ENCODE measurements at regions not wholly inside any gene's neighbourhood (a gene's known extent, or its start where the extent isn't known, plus 50 kb on each side); places are given as distances from the start of the nearest gene placed in this dataset.

- Mint-ChIP-seq H3K4me1 (ENCODE audit: low read depth) (no peaks in the 10 kb centered on the region), H3K4me3 (no peak overlapping the region), H3K36me3 (ENCODE audit: low read depth) (no peaks in the 10 kb centered on the region), H3K27ac (no peak overlapping the region), H3K9me3 (no peaks in the 10 kb centered on the region), H3K27me3 (ENCODE audit: insufficient read depth) (no peaks in the 10 kb centered on the region; the same call in 1 of the 2 replicates)
- TF ChIP-seq, protein P1, sequence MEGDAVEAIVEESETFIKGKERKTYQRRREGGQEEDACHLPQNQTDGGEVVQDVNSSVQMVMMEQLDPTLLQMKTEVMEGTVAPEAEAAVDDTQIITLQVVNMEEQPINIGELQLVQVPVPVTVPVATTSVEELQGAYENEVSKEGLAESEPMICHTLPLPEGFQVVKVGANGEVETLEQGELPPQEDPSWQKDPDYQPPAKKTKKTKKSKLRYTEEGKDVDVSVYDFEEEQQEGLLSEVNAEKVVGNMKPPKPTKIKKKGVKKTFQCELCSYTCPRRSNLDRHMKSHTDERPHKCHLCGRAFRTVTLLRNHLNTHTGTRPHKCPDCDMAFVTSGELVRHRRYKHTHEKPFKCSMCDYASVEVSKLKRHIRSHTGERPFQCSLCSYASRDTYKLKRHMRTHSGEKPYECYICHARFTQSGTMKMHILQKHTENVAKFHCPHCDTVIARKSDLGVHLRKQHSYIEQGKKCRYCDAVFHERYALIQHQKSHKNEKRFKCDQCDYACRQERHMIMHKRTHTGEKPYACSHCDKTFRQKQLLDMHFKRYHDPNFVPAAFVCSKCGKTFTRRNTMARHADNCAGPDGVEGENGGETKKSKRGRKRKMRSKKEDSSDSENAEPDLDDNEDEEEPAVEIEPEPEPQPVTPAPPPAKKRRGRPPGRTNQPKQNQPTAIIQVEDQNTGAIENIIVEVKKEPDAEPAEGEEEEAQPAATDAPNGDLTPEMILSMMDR (IDR thresholded peaks at IDR 0.05): no peak
- DNase-seq: no peak
Observed at GRCh38 chr5:27578279-27578678, 539.9 kb upstream of the CDH9 start.

DNA sequence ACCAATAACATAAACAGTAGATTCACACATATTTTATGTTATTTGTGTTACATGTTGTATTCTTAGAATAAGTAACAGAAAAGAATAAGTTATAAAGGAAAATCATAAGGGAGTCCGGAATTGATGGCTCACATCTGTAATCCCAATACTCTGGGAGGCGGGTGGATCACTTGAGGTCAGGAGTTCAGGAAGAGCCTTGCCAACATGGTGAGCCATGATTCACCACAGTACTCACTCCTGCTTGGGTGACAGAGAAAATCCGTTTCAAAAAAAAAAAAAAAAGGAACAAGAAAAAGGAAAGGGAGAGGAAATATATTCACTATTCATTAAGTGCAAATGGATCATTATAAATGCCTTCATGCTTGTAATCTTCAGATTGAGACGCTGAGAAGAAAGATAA, 533.3 kb upstream of the CDH9 start:
- H3K27ac Mint-ChIP-seq: no peak overlapping the region
- H3K4me1 Mint-ChIP-seq (ENCODE audit: low read depth): no peaks in the 10 kb centered on the region
- H3K36me3 Mint-ChIP-seq (ENCODE audit: low read depth): no peaks in the 10 kb centered on the region
- DNase-seq: no peak
- H3K9me3 Mint-ChIP-seq: no peaks in the 10 kb centered on the region
- TF ChIP-seq, protein P1 (IDR thresholded peaks at IDR 0.05): no peak
- no peaks in the 10 kb centered on the region for H3K27me3 Mint-ChIP-seq (ENCODE audit: insufficient read depth)
- H3K4me3 Mint-ChIP-seq: no peak overlapping the region

GRCh38 chr5:27568811-27569210, 530.4 kb upstream of the CDH9 start:
- no peak overlapping the region for H3K4me3 Mint-ChIP-seq
- no peaks in the 10 kb centered on the region for H3K36me3 Mint-ChIP-seq (ENCODE audit: low read depth)
- TF ChIP-seq, protein P1 (IDR thresholded peaks at IDR 0.05): no peak
- H3K4me1 Mint-ChIP-seq (ENCODE audit: low read depth): no peaks in the 10 kb centered on the region
- no peaks in the 10 kb centered on the region for H3K27me3 Mint-ChIP-seq (ENCODE audit: insufficient read depth)
- H3K27ac Mint-ChIP-seq: no peak overlapping the region
- H3K9me3 Mint-ChIP-seq: no peaks in the 10 kb centered on the region
- DNase-seq: no peak

DNA sequence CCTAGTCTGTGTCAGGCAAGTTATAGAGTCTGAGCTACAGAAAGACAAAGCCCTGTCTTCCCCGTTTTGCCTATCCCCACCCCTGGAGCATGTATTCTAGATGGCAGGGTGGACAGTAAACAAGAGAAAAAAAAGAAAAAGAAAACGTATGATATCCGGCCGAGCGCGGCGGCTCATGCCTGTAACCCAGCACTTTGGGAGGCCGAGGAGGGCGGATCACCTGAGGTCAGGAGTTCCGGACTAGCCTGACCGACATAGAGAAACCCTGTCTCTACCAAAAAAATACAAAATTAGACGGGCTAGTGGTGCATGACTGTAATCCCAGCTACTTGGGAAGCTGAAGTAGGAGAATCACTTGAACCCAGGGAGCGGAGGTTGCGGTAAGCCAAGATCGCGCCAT, 523.0 kb upstream of the CDH9 start:
- Mint-ChIP-seq H3K9me3 (no peaks in the 10 kb centered on the region; the same call in 1 of the 2 replicates), H3K4me3 (no peak overlapping the region), H3K4me1 (ENCODE audit: low read depth) (no peaks in the 10 kb centered on the region), H3K27me3 (ENCODE audit: insufficient read depth) (no peaks in the 10 kb centered on the region), H3K27ac (no peak overlapping the region), H3K36me3 (ENCODE audit: low read depth) (no peaks in the 10 kb centered on the region)
- no peak for DNase-seq
- TF ChIP-seq, protein P1 (IDR thresholded peaks at IDR 0.05): no peak

GRCh38 chr5:27548484-27548883, 510.1 kb upstream of the CDH9 start:
- no peak overlapping the region for H3K27ac Mint-ChIP-seq
- no peaks in the 10 kb centered on the region; the same call in 1 of the 2 replicates for H3K27me3 Mint-ChIP-seq (ENCODE audit: insufficient read depth)
- no peaks in the 10 kb centered on the region for H3K36me3 Mint-ChIP-seq (ENCODE audit: low read depth)
- no peaks in the 10 kb centered on the region; the same call in 1 of the 2 replicates for H3K9me3 Mint-ChIP-seq
- no peaks in the 10 kb centered on the region for H3K4me1 Mint-ChIP-seq (ENCODE audit: low read depth)
- TF ChIP-seq, protein P1 (IDR thresholded peaks at IDR 0.05): no peak
- DNase-seq: no peak
- H3K4me3 Mint-ChIP-seq: no peak overlapping the region

GRCh38 chr5:27535031-27535557, 496.7 kb upstream of the CDH9 start:
- Mint-ChIP-seq H3K4me3 (no peak overlapping the region), H3K9me3 (no peaks in the 10 kb centered on the region), H3K27me3 (ENCODE audit: insufficient read depth) (no peaks in the 10 kb centered on the region; the same call in 1 of the 2 replicates), H3K4me1 (ENCODE audit: low read depth) (no peaks in the 10 kb centered on the region), H3K27ac (no peak overlapping the region), H3K36me3 (ENCODE audit: low read depth) (no peaks in the 10 kb centered on the region)
- DNase-seq: no peak
- TF ChIP-seq, protein P1 (IDR thresholded peaks at IDR 0.05): no peak
